PC-9 (cell line): ENCODE measurements at regions not wholly inside any gene's neighbourhood (a gene's known extent, or its start where the extent isn't known, plus 50 kb on each side); places are given as distances from the start of the nearest gene placed in this dataset.

Experiments
- BruUV-seq: library from RNA; stranded (reverse); fragments of 400-500 nt; replicated peaks from 2 replicates; lab custom pipeline; 2021; lab: Mats Ljungman, UMichigan
- CTCF ChIA-PET: fragments of 300-600 bp; sonication (Branson Sonifier 250); formaldehyde crosslinking; loops from one replicate; lab custom pipeline; 2022; ENCODE audit warnings: antibody characterized with exemption; lab: Charles Lee
- POLR2A ChIA-PET: fragments of 300-600 bp; sonication (Branson Sonifier 250); formaldehyde crosslinking; loops from one replicate; lab custom pipeline; 2022; ENCODE audit warnings: antibody characterized with exemption; ENCODE audit not compliant: unreplicated experiment; lab: Charles Lee
- DNase-seq, 2 experiments: peaks; one replicate each; pipeline versions ENCODE4 v3.0.0 to v3.0.0-alpha.2; 2015 to 2022; ENCODE audit warnings: mixed read lengths in 1 of 2
- H2AFZ ChIP-seq: fragments of 200-600 bp; sonication (generic); 2 replicates; pipeline ENCODE4 v1.8.1; 2017; ENCODE audit warnings: antibody characterized with exemption
- H3F3A ChIP-seq: fragments of 200-600 bp; sonication (generic); 2 replicates; pipeline ENCODE4 v1.8.1; 2017; ENCODE audit warnings: antibody characterized with exemption, mild to moderate bottlenecking, low read depth; ENCODE audit not compliant: insufficient read depth
- H3K27ac ChIP-seq: fragments of 200-600 bp; sonication (generic); 2 replicates; pipeline ENCODE4 v1.6.1; 2016; ENCODE audit warnings: mixed run types
- H3K27me3 ChIP-seq: fragments of 200-600 bp; sonication (generic); 2 replicates; pipeline ENCODE4 v1.6.1; 2016; ENCODE audit warnings: low read depth, mixed run types; ENCODE audit not compliant: insufficient read depth
- H3K36me3 ChIP-seq: fragments of 200-600 bp; sonication (generic); 2 replicates; pipeline ENCODE4 v1.6.1; 2016; ENCODE audit warnings: low read depth, mixed run types
- H3K4me1 ChIP-seq: fragments of 200-600 bp; sonication (generic); replicated peaks from 2 replicates; pipeline ENCODE4 v1.6.1; 2016; ENCODE audit warnings: mixed run types; ENCODE audit not compliant: insufficient read depth
- H3K4me2 ChIP-seq: fragments of 200-600 bp; sonication (generic); 2 replicates; pipeline ENCODE4 v1.6.1; 2017; ENCODE audit warnings: mixed run types
- H3K4me3 ChIP-seq: fragments of 200-600 bp; sonication (generic); 2 replicates; pipeline ENCODE4 v1.6.1; 2016; ENCODE audit warnings: mixed run types
- H3K79me2 ChIP-seq: fragments of 200-600 bp; sonication (generic); 2 replicates; pipeline ENCODE4 v1.6.1; 2017; ENCODE audit warnings: low read depth, mixed run types
- H3K9me2 ChIP-seq: fragments of 200-600 bp; sonication (generic); 2 replicates; pipeline ENCODE4 v1.8.1; 2017; ENCODE audit warnings: mild to moderate bottlenecking; ENCODE audit not compliant: insufficient read depth
- H3K9me3 ChIP-seq: fragments of 200-600 bp; sonication (generic); 2 replicates; pipeline ENCODE4 v1.8.1; 2016; ENCODE audit warnings: low read depth; ENCODE audit not compliant: insufficient read depth
- H4K20me1 ChIP-seq: fragments of 200-600 bp; sonication (generic); 2 replicates; pipeline ENCODE4 v1.8.1; 2017; ENCODE audit not compliant: insufficient read depth
- EZH2 ChIP-seq: fragments of 200-600 bp; sonication (generic); IDR thresholded peaks from 2 replicates; pipeline ENCODE4 v1.8.0; 2017; ENCODE audit warnings: antibody characterized with exemption, low read depth
- intact Hi-C: fragments of 100-400 bp; cut with micrococcal nuclease; formaldehyde crosslinking; loops from one replicate; pipeline ENCODE4 v1.10.0; 2022; ENCODE audit not compliant: unreplicated experiment
- TF ChIP-seq, protein P1 (sequence below): fragments of 200-600 bp; sonication (generic); conservative IDR thresholded peaks from 2 replicates; pipeline ENCODE4 v1.6.1; 2017; ENCODE audit warnings: mixed run types, antibody characterized with exemption, mild to moderate bottlenecking, moderate library complexity

DNA sequence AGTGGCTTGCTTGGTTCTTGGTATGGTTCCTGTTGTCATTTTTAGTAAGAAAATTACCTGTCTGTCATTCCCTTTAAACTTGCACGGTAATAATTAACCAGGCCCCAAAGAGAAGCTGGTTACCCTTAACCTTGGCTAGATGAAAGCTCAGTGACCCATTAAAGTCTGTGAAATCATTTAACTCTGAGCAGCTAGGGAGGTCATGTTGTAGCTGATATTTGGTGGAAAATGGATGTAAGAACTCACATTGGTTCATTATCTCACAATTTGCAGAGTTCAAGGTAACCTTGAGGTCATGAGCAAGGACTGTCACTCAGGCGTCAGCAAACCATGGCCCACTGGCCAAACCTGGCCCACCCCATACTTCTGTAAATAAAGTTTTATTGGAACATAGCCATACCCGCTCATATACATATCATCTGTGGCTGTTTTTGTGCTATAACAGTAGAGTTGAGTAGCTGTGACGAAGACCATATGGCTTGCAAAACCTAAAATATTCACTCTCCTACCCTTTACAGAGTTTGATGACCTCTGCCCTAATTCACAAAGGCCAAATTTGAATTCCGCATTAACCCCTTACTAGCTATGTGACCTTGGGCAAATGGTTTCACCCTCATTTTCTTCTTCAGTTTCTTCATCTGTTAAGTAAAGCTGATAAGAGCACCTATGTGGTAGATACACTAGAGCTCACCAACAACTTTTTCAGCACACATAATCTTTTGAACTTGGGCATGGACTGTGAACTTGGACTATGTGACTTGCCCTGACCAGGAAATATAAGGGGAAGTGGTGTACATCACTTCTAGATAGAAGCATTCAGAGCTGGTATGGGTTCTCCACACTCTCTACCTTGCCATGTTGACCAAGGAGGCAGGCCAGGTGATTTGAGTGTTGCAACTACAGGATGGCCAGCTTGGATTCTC lies 61.5 kb upstream of the CPEB4 start:
- TF ChIP-seq, protein P1, sequence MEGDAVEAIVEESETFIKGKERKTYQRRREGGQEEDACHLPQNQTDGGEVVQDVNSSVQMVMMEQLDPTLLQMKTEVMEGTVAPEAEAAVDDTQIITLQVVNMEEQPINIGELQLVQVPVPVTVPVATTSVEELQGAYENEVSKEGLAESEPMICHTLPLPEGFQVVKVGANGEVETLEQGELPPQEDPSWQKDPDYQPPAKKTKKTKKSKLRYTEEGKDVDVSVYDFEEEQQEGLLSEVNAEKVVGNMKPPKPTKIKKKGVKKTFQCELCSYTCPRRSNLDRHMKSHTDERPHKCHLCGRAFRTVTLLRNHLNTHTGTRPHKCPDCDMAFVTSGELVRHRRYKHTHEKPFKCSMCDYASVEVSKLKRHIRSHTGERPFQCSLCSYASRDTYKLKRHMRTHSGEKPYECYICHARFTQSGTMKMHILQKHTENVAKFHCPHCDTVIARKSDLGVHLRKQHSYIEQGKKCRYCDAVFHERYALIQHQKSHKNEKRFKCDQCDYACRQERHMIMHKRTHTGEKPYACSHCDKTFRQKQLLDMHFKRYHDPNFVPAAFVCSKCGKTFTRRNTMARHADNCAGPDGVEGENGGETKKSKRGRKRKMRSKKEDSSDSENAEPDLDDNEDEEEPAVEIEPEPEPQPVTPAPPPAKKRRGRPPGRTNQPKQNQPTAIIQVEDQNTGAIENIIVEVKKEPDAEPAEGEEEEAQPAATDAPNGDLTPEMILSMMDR: no peak
- TF ChIP-seq EZH2: no peak
- Histone ChIP-seq H3K4me2 (no peak overlapping the region), H3K4me3 (no peak overlapping the region), H3K27me3 (no peaks in the 10 kb centered on the region), H3K79me2 (no peaks in the 10 kb centered on the region), H2AFZ (no peak overlapping the region), H3K4me1 (peaks cover 65% of the 10 kb centered on the region), H3K36me3 (no peaks in the 10 kb centered on the region), H3K27ac (no peak overlapping the region), H3F3A (peaks cover 33% of the 10 kb centered on the region; the same call in 1 of the 2 replicates), H3K9me2 (no peaks in the 10 kb centered on the region), H3K9me3 (no peaks in the 10 kb centered on the region; the same call in 1 of the 2 replicates), H4K20me1 (no peaks in the 10 kb centered on the region)
- intact Hi-C loops: loop anchor here (10.0 kb wide), 1 partner anchor 502 kb away; the partner anchor contains the start of gene STC2
- no TSS peak for BruUV-seq
- ChIA-PET CTCF (interaction anchor here (0.6 kb wide), 1 partner anchor 1605 kb away, joined by 3 read pairs; no protein-coding TSS in a partner anchor), POLR2A (interaction anchor here (0.6 kb wide), 1 partner anchor 136 kb away, joined by 3 read pairs; no protein-coding TSS in a partner anchor)
- no peak for DNase-seq

DNA sequence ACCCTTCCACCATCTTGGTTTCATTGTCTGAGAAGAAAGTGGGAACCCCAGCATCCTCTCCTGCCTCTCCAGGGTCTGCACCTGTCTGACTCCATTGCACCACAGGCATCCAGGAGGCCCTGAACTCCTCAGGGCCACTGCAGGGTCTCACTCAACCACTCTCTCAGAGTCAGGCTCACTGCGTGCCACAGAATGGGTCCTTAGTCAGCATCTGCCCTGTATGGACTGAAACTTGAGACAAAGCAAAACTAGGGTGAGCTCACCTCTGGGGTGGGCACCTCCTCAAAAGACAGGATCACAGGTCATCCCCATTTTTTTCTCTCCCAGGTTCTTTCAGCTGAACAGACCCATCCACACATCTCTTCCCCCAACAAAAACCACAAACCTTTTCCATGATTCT lies 59.2 kb upstream of the CPEB4 start:
- Histone ChIP-seq H4K20me1 (no peaks in the 10 kb centered on the region), H2AFZ (no peak overlapping the region), H3K4me2 (no peak overlapping the region), H3K9me2 (no peaks in the 10 kb centered on the region), H3F3A (peaks cover 23% of the 10 kb centered on the region; the same call in 1 of the 2 replicates), H3K36me3 (no peaks in the 10 kb centered on the region), H3K4me1 (peaks cover 42% of the 10 kb centered on the region), H3K27me3 (no peaks in the 10 kb centered on the region), H3K79me2 (no peaks in the 10 kb centered on the region), H3K27ac (no peak overlapping the region), H3K9me3 (no peaks in the 10 kb centered on the region; the same call in 1 of the 2 replicates), H3K4me3 (no peak overlapping the region)
- TF ChIP-seq EZH2: no peak
- intact Hi-C loops: loop anchor here (10.0 kb wide), 1 partner anchor 504 kb away; the partner anchor contains the start of gene STC2
- no peak for DNase-seq
- BruUV-seq: no TSS peak
- POLR2A ChIA-PET: no interaction called here
- CTCF ChIA-PET: interaction anchor here (1.0 kb wide), 1 partner anchor 26 kb away, joined by 3 read pairs; no protein-coding TSS in a partner anchor

DNA sequence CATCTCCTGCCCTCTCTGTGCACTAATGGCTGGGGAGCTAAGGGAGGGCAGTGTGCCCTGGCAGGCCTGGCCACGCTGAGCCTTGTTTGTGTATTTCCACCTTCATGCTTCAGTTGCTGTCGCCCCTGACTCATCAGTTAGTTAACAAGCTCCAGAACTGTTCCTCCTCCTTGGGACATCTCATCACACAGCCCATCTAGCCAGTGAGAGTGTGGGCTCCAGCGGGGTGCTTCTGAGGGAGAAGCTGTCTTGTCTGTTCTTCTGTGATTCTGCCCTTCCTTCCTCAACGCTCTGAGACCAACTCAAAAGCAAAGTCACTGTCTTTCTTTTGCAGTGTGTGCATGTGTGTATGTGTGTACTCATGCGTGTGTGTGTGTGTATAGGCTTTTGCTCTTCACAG lies 58.3 kb upstream of the CPEB4 start:
- CTCF ChIA-PET: interaction anchor here (0.6 to 1.0 kb wide), 2 partner anchors 26 to 49 kb away, joined by 3 read pairs; no protein-coding TSS in a partner anchor

More for the DNA sequence above, 58.3 kb upstream of the CPEB4 start:
- peaks cover 35% of the 10 kb centered on the region for H3K4me1 ChIP-seq
- peak; percentile 17 to 64 for DNase-seq
- no peaks in the 10 kb centered on the region for H3K36me3 ChIP-seq
- no peaks in the 10 kb centered on the region for H4K20me1 ChIP-seq
- intact Hi-C loops: loop anchor here (10.0 kb wide), 1 partner anchor 505 kb away; the partner anchor contains the start of gene STC2
- TF ChIP-seq, protein P1: no peak
- no peak for TF ChIP-seq EZH2
- POLR2A ChIA-PET: interaction anchor here (0.6 kb wide), 1 partner anchor 36 kb away, joined by 3 read pairs; no protein-coding TSS in a partner anchor
- H3K9me3 ChIP-seq: no peaks in the 10 kb centered on the region; the same call in 1 of the 2 replicates
- no peak overlapping the region for H3K4me3 ChIP-seq
- H2AFZ ChIP-seq: no peak overlapping the region
- peak overlapping the region; percentile 27 for H3K4me2 ChIP-seq
- 0 out of 2 replicates have a peak overlapping the region, but pooled peaks have one; percentile 9 for H3K27ac ChIP-seq
- H3K79me2 ChIP-seq: no peaks in the 10 kb centered on the region
- BruUV-seq: no TSS peak
- H3K9me2 ChIP-seq: no peaks in the 10 kb centered on the region
- H3K27me3 ChIP-seq: no peaks in the 10 kb centered on the region
- peaks cover 17% of the 10 kb centered on the region; the same call in 1 of the 2 replicates for H3F3A ChIP-seq
